ENCODE measurements at regions not wholly inside any gene's neighbourhood (a gene's known extent, or its start where the extent isn't known, plus 50 kb on each side); places are given as distances from the start of the nearest gene placed in this dataset.
"Not testable (repeated sequence)": the region's sequence is repeated elsewhere in the genome, so short reads cannot be mapped to it uniquely, and the experiment has no call there.

- no peak for DNase-seq (ENCODE audit: low spot score)
These were observed 270.2 kb upstream of the CPHXL start for GRCh38 chr16:75996491-75996890.

- DNase-seq (ENCODE audit: low spot score) = no peak
These were observed 271.3 kb upstream of the CPHXL start for GRCh38 chr16:75997606-75998005.

- DNase-seq (ENCODE audit: low spot score) = no peak
These were observed 269.6 kb upstream of the CNTNAP4 start for GRCh38 chr16:76007645-76008044.

GRCh38 chr16:76023835-76024234, 253.4 kb upstream of the CNTNAP4 start:
- DNase-seq (ENCODE audit: low spot score) = no peak

- DNase-seq (ENCODE audit: low spot score) = no peak
These were observed 241.5 kb upstream of the CNTNAP4 start for GRCh38 chr16:76035689-76036088.

GRCh38 chr16:76038097-76038496, 239.1 kb upstream of the CNTNAP4 start:
- no peak for DNase-seq (ENCODE audit: low spot score)

- DNase-seq (ENCODE audit: low spot score) = no peak
These were observed 224.5 kb upstream of the CNTNAP4 start for GRCh38 chr16:76052725-76053124.

- no peak for DNase-seq (ENCODE audit: low spot score)
These were observed 218.0 kb upstream of the CNTNAP4 start for GRCh38 chr16:76059186-76059585.

- no peak for DNase-seq (ENCODE audit: low spot score)
These were observed 217.5 kb upstream of the CNTNAP4 start for GRCh38 chr16:76059701-76060100.

- no peak for DNase-seq (ENCODE audit: low spot score)
These were observed 205.5 kb upstream of the CNTNAP4 start for GRCh38 chr16:76071690-76072089.

- no peak for DNase-seq (ENCODE audit: low spot score)
These were observed 195.2 kb upstream of the CNTNAP4 start for GRCh38 chr16:76081967-76082366.

- no peak for DNase-seq (ENCODE audit: low spot score)
These were observed 170.6 kb upstream of the CNTNAP4 start for GRCh38 chr16:76106647-76107046.

- DNase-seq (ENCODE audit: low spot score) = no peak
These were observed 168.7 kb upstream of the CNTNAP4 start for GRCh38 chr16:76108460-76108859.

GRCh38 chr16:76114681-76115080, 162.5 kb upstream of the CNTNAP4 start:
- no peak for DNase-seq (ENCODE audit: low spot score)

- DNase-seq (ENCODE audit: low spot score) = no peak
These were observed 158.9 kb upstream of the CNTNAP4 start for GRCh38 chr16:76118344-76118743.

GRCh38 chr16:76121636-76122035, 155.6 kb upstream of the CNTNAP4 start:
- no peak for DNase-seq (ENCODE audit: low spot score)

- DNase-seq (ENCODE audit: low spot score) = no peak
These were observed 153.2 kb upstream of the CNTNAP4 start for GRCh38 chr16:76123966-76124365.

- no peak for DNase-seq (ENCODE audit: low spot score)
These were observed 151.3 kb upstream of the CNTNAP4 start for GRCh38 chr16:76125871-76126270.

- DNase-seq (ENCODE audit: low spot score) = not testable (repeated sequence)
These were observed 139.1 kb upstream of the CNTNAP4 start for GRCh38 chr16:76138056-76138455.

- peak; percentile 4 for DNase-seq (ENCODE audit: low spot score)
These were observed 119.6 kb upstream of the CNTNAP4 start for GRCh38 chr16:76157629-76158028.

GRCh38 chr16:76162046-76162445, 115.2 kb upstream of the CNTNAP4 start:
- DNase-seq (ENCODE audit: low spot score) = no peak

- DNase-seq (ENCODE audit: low spot score) = no peak
These were observed 112.1 kb upstream of the CNTNAP4 start for GRCh38 chr16:76164970-76165558.

- DNase-seq (ENCODE audit: low spot score) = no peak
These were observed 101.5 kb upstream of the CNTNAP4 start for GRCh38 chr16:76175718-76176117.

GRCh38 chr16:76176153-76176552, 101.0 kb upstream of the CNTNAP4 start:
- no peak for DNase-seq (ENCODE audit: low spot score)

GRCh38 chr16:76176616-76177015, 100.6 kb upstream of the CNTNAP4 start:
- DNase-seq (ENCODE audit: low spot score) = no peak

Measured in HuH-7 (cell line).